PC-9 (cell line): ENCODE measurements at regions not wholly inside any gene's neighbourhood (a gene's known extent, or its start where the extent isn't known, plus 50 kb on each side); places are given as distances from the start of the nearest gene placed in this dataset.

Source experiments
- BruUV-seq: library from RNA; stranded (reverse); fragments of 400-500 nt; replicated peaks from 2 replicates; lab custom pipeline; 2021; lab: Mats Ljungman, UMichigan
- CTCF ChIA-PET: fragments of 300-600 bp; sonication (Branson Sonifier 250); formaldehyde crosslinking; loops from one replicate; lab custom pipeline; 2022; ENCODE audit warnings: antibody characterized with exemption; lab: Charles Lee
- POLR2A ChIA-PET: fragments of 300-600 bp; sonication (Branson Sonifier 250); formaldehyde crosslinking; loops from one replicate; lab custom pipeline; 2022; ENCODE audit warnings: antibody characterized with exemption; ENCODE audit not compliant: unreplicated experiment; lab: Charles Lee
- DNase-seq, 2 experiments: peaks; one replicate each; pipeline versions ENCODE4 v3.0.0 to v3.0.0-alpha.2; 2015 to 2022; ENCODE audit warnings: mixed read lengths in 1 of 2
- H2AFZ ChIP-seq: fragments of 200-600 bp; sonication (generic); 2 replicates; pipeline ENCODE4 v1.8.1; 2017; ENCODE audit warnings: antibody characterized with exemption
- H3F3A ChIP-seq: fragments of 200-600 bp; sonication (generic); 2 replicates; pipeline ENCODE4 v1.8.1; 2017; ENCODE audit warnings: antibody characterized with exemption, mild to moderate bottlenecking, low read depth; ENCODE audit not compliant: insufficient read depth
- H3K27ac ChIP-seq: fragments of 200-600 bp; sonication (generic); 2 replicates; pipeline ENCODE4 v1.6.1; 2016; ENCODE audit warnings: mixed run types
- H3K27me3 ChIP-seq: fragments of 200-600 bp; sonication (generic); 2 replicates; pipeline ENCODE4 v1.6.1; 2016; ENCODE audit warnings: low read depth, mixed run types; ENCODE audit not compliant: insufficient read depth
- H3K36me3 ChIP-seq: fragments of 200-600 bp; sonication (generic); 2 replicates; pipeline ENCODE4 v1.6.1; 2016; ENCODE audit warnings: low read depth, mixed run types
- H3K4me1 ChIP-seq: fragments of 200-600 bp; sonication (generic); replicated peaks from 2 replicates; pipeline ENCODE4 v1.6.1; 2016; ENCODE audit warnings: mixed run types; ENCODE audit not compliant: insufficient read depth
- H3K4me2 ChIP-seq: fragments of 200-600 bp; sonication (generic); 2 replicates; pipeline ENCODE4 v1.6.1; 2017; ENCODE audit warnings: mixed run types
- H3K4me3 ChIP-seq: fragments of 200-600 bp; sonication (generic); 2 replicates; pipeline ENCODE4 v1.6.1; 2016; ENCODE audit warnings: mixed run types
- H3K79me2 ChIP-seq: fragments of 200-600 bp; sonication (generic); 2 replicates; pipeline ENCODE4 v1.6.1; 2017; ENCODE audit warnings: low read depth, mixed run types
- H3K9me2 ChIP-seq: fragments of 200-600 bp; sonication (generic); 2 replicates; pipeline ENCODE4 v1.8.1; 2017; ENCODE audit warnings: mild to moderate bottlenecking; ENCODE audit not compliant: insufficient read depth
- H3K9me3 ChIP-seq: fragments of 200-600 bp; sonication (generic); 2 replicates; pipeline ENCODE4 v1.8.1; 2016; ENCODE audit warnings: low read depth; ENCODE audit not compliant: insufficient read depth
- H4K20me1 ChIP-seq: fragments of 200-600 bp; sonication (generic); 2 replicates; pipeline ENCODE4 v1.8.1; 2017; ENCODE audit not compliant: insufficient read depth
- CTCF ChIP-seq: fragments of 200-600 bp; sonication (generic); conservative IDR thresholded peaks from 2 replicates; pipeline ENCODE4 v1.6.1; 2017; ENCODE audit warnings: mixed run types, antibody characterized with exemption, mild to moderate bottlenecking, moderate library complexity
- EZH2 ChIP-seq: fragments of 200-600 bp; sonication (generic); IDR thresholded peaks from 2 replicates; pipeline ENCODE4 v1.8.0; 2017; ENCODE audit warnings: antibody characterized with exemption, low read depth
- intact Hi-C: fragments of 100-400 bp; cut with micrococcal nuclease; formaldehyde crosslinking; loops from one replicate; pipeline ENCODE4 v1.10.0; 2022; ENCODE audit not compliant: unreplicated experiment

- Histone ChIP-seq H3K9me3 (no peaks in the 10 kb centered on the region), H4K20me1 (no peaks in the 10 kb centered on the region), H3K36me3 (no peaks in the 10 kb centered on the region), H3K4me1 (peaks cover 22% of the 10 kb centered on the region), H2AFZ (no peak overlapping the region), H3F3A (peaks cover 16% of the 10 kb centered on the region), H3K9me2 (0 out of 2 replicates have a peak, but pooled peaks cover 6% of the 10 kb centered on the region), H3K4me3 (no peak overlapping the region), H3K27ac (no peak overlapping the region), H3K79me2 (no peaks in the 10 kb centered on the region), H3K27me3 (no peaks in the 10 kb centered on the region), H3K4me2 (no peak overlapping the region)
- DNase-seq: no peak
- intact Hi-C loops: no loop called here
- ChIA-PET CTCF (no interaction called here), POLR2A (no interaction called here)
- BruUV-seq: no TSS peak
- TF ChIP-seq CTCF (no peak), EZH2 (no peak)
Measured at GRCh38 chr5:107223066-107223465, 447.7 kb downstream of the EFNA5 start.

DNA sequence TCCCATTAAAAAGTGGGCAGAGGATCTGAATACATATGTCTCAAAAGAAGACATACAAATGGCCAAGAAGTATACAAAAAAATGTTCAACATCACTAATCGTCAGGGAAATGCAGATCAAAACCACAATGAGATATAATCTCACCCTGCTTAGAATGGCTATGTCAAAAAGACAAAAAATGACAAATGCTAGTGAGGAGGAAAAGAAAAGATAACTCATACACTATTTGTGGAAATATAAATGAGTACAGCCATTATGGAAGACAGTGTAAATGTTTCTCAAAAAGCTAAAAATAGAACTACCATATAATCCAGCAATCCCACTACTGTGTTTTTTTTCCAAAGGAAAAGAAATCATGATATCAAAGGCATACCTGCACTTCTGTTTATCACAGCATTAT, 450.7 kb downstream of the EFNA5 start:
- H3K27ac ChIP-seq: peak overlapping the region; percentile 96; the same call in 1 of the 2 replicates
- H3K79me2 ChIP-seq: no peaks in the 10 kb centered on the region
- no peaks in the 10 kb centered on the region for H3K36me3 ChIP-seq
- BruUV-seq: no TSS peak
- H3K27me3 ChIP-seq: no peaks in the 10 kb centered on the region
- no peak overlapping the region for H3K4me2 ChIP-seq
- H2AFZ ChIP-seq: no peak overlapping the region
- no peak for DNase-seq
- POLR2A ChIA-PET: no interaction called here
- H3K9me2 ChIP-seq: 0 out of 2 replicates have a peak, but pooled peaks cover 6% of the 10 kb centered on the region
- no peak overlapping the region for H3K4me3 ChIP-seq
- no peaks in the 10 kb centered on the region for H4K20me1 ChIP-seq
- H3K9me3 ChIP-seq: no peaks in the 10 kb centered on the region
- peaks cover 51% of the 10 kb centered on the region for H3K4me1 ChIP-seq
- intact Hi-C loops: loop anchor here (5.0 kb wide), 5 partner anchors 88 to 823 kb away; no protein-coding TSS in a partner anchor
- no peak for TF ChIP-seq EZH2
- no peak for TF ChIP-seq CTCF
- peaks cover 32% of the 10 kb centered on the region for H3F3A ChIP-seq
- CTCF ChIA-PET: no interaction called here

GRCh38 chr5:107218457-107219193, 452.1 kb downstream of the EFNA5 start:
- Histone ChIP-seq H3K36me3 (no peaks in the 10 kb centered on the region), H4K20me1 (no peaks in the 10 kb centered on the region), H2AFZ (peak overlapping the region; percentile 79), H3K4me3 (peak overlapping the region; percentile 45; the same call in 1 of the 2 replicates), H3K9me2 (0 out of 2 replicates have a peak, but pooled peaks cover 6% of the 10 kb centered on the region), H3K27ac (peak overlapping the region; percentile 96), H3K4me1 (peaks cover 53% of the 10 kb centered on the region), H3F3A (peaks cover 32% of the 10 kb centered on the region), H3K4me2 (peak overlapping the region; percentile 91), H3K79me2 (no peaks in the 10 kb centered on the region), H3K27me3 (no peaks in the 10 kb centered on the region), H3K9me3 (no peaks in the 10 kb centered on the region)
- intact Hi-C loops: loop anchor here (5.0 kb wide), 5 partner anchors 86 to 821 kb away; no protein-coding TSS in a partner anchor
- CTCF ChIA-PET: no interaction called here
- POLR2A ChIA-PET: interaction anchor here (0.5 kb wide), 1 partner anchor 336 kb away, joined by 3 read pairs; no protein-coding TSS in a partner anchor
- TF ChIP-seq EZH2: no peak
- DNase-seq: peak in 1 of 2 experiments; percentile 45
- no TSS peak for BruUV-seq
